B cell (primary cell): ENCODE measurements at regions not wholly inside any gene's neighbourhood (a gene's known extent, or its start where the extent isn't known, plus 50 kb on each side); places are given as distances from the start of the nearest gene placed in this dataset.
"Not testable (repeated sequence)": the region's sequence is repeated elsewhere in the genome, so short reads cannot be mapped to it uniquely, and the experiment has no call there.

Source experiments
- CTCF ChIP-seq: fragments of 200-600 bp; IDR thresholded peaks from one replicate; pipeline ENCODE4 v1.8.0; 2022; ENCODE audit warnings: antibody characterized with exemption, mild to moderate bottlenecking
- EZH2 ChIP-seq: IDR thresholded peaks from 2 replicates; pipeline ENCODE4 v1.6.1; 2012; ENCODE audit warnings: borderline replicate concordance, low read depth, mild to moderate bottlenecking, moderate library complexity, low read length; ENCODE audit not compliant: insufficient read depth, poor library complexity, severe bottlenecking

- not testable (repeated sequence) for TF ChIP-seq CTCF, EZH2
Measured at GRCh38 chr9:42358626-42359247, 175.3 kb downstream of the SPATA31A6 start.
